Astrocyte of the cerebellum (primary cell): ENCODE measurements at regions not wholly inside any gene's neighbourhood (a gene's known extent, or its start where the extent isn't known, plus 50 kb on each side); places are given as distances from the start of the nearest gene placed in this dataset.

Source experiments
- DNase-seq: peaks from one replicate; pipeline ENCODE4 v3.0.0-alpha.2; 2011; ENCODE audit warnings: low read depth
- H3K4me3 ChIP-seq: 2 replicates; pipeline ENCODE4 v1.5.1; 2011; ENCODE audit warnings: mild to moderate bottlenecking, low read depth, low read length, moderate library complexity
- CTCF ChIP-seq: IDR thresholded peaks from 2 replicates; pipeline ENCODE4 v1.5.1; 2012; ENCODE audit warnings: low read length, low read depth, moderate library complexity, mild to moderate bottlenecking; ENCODE audit errors: missing control alignments
- in situ Hi-C: cut with HindIII; loops from 2 replicates; pipeline ENCODE4 v1.10.0; 2017; ENCODE audit warnings: low sequenced_read_pairs

GRCh38 chr4:18075823-18076433 lies 54.4 kb upstream of the LCORL start:
- in situ Hi-C loops, result no loop called here
- H3K4me3 ChIP-seq, result no peak overlapping the region
- DNase-seq, result no peak
- TF ChIP-seq CTCF, result no peak

- no peak for DNase-seq
- H3K4me3 ChIP-seq, result no peak overlapping the region
- no peak for TF ChIP-seq CTCF
- in situ Hi-C loops, result no loop called here
Observed at GRCh38 chr4:18071894-18072293, 50.3 kb upstream of the LCORL start.
